ENCODE measurements at regions not wholly inside any gene's neighbourhood (a gene's known extent, or its start where the extent isn't known, plus 50 kb on each side); places are given as distances from the start of the nearest gene placed in this dataset.

GRCh38 chr2:58769111-58769863, 528.2 kb upstream of the FANCL start:
- Histone ChIP-seq H3K27me3 (ENCODE audit: insufficient read depth, low read length) (no peaks in the 10 kb centered on the region), H2AFZ (ENCODE audit: low read length) (no peak overlapping the region), H4K20me1 (ENCODE audit: insufficient read depth, low read length) (no peaks in the 10 kb centered on the region), H3K79me2 (ENCODE audit: insufficient read depth, low read length) (no peaks in the 10 kb centered on the region), H3K4me1 (ENCODE audit: insufficient read depth, low read length) (no peaks in the 10 kb centered on the region), H3K27ac (ENCODE audit: low read depth, low read length) (no peak overlapping the region), H3K9me3 (ENCODE audit: low read depth, low read length) (no peaks in the 10 kb centered on the region), H3K36me3 (ENCODE audit: insufficient read depth, low read length) (no peaks in the 10 kb centered on the region), H3K4me3 (ENCODE audit: insufficient read depth, low read length) (no peak overlapping the region), H3K4me2 (ENCODE audit: insufficient read depth, low read length) (no peak overlapping the region)
- TF ChIP-seq CTCF (IDR thresholded peaks at IDR 0.05; ENCODE audit: extremely low read depth, low read depth, low read length): no peak
- DNase-seq (ENCODE audit: insufficient read length, low spot score, missing footprints): no peak

- Histone ChIP-seq H3K4me2 (ENCODE audit: insufficient read depth, low read length) (no peak overlapping the region), H3K36me3 (ENCODE audit: insufficient read depth, low read length) (no peaks in the 10 kb centered on the region), H3K9me3 (ENCODE audit: low read depth, low read length) (no peaks in the 10 kb centered on the region), H3K4me3 (ENCODE audit: insufficient read depth, low read length) (no peak overlapping the region), H3K79me2 (ENCODE audit: insufficient read depth, low read length) (no peaks in the 10 kb centered on the region), H3K27me3 (ENCODE audit: insufficient read depth, low read length) (no peaks in the 10 kb centered on the region), H3K27ac (ENCODE audit: low read depth, low read length) (no peak overlapping the region), H3K4me1 (ENCODE audit: insufficient read depth, low read length) (no peaks in the 10 kb centered on the region), H4K20me1 (ENCODE audit: insufficient read depth, low read length) (no peaks in the 10 kb centered on the region), H2AFZ (ENCODE audit: low read length) (no peak overlapping the region)
- no peak for TF ChIP-seq CTCF (IDR thresholded peaks at IDR 0.05; ENCODE audit: extremely low read depth, low read depth, low read length)
- no peak for DNase-seq (ENCODE audit: insufficient read length, low spot score, missing footprints)
These were observed 527.6 kb upstream of the FANCL start for GRCh38 chr2:58768715-58769080.

- no peaks in the 10 kb centered on the region for H4K20me1 ChIP-seq (ENCODE audit: insufficient read depth, low read length)
- no peaks in the 10 kb centered on the region for H3K79me2 ChIP-seq (ENCODE audit: insufficient read depth, low read length)
- H2AFZ ChIP-seq (ENCODE audit: low read length): no peak overlapping the region
- no peaks in the 10 kb centered on the region for H3K36me3 ChIP-seq (ENCODE audit: insufficient read depth, low read length)
- no peak for TF ChIP-seq CTCF (IDR thresholded peaks at IDR 0.05; ENCODE audit: extremely low read depth, low read depth, low read length)
- DNase-seq (ENCODE audit: insufficient read length, low spot score, missing footprints): no peak
- H3K27me3 ChIP-seq (ENCODE audit: insufficient read depth, low read length): no peaks in the 10 kb centered on the region
- no peak overlapping the region for H3K27ac ChIP-seq (ENCODE audit: low read depth, low read length)
- H3K4me1 ChIP-seq (ENCODE audit: insufficient read depth, low read length): no peaks in the 10 kb centered on the region
- no peak overlapping the region for H3K4me3 ChIP-seq (ENCODE audit: insufficient read depth, low read length)
- no peak overlapping the region for H3K4me2 ChIP-seq (ENCODE audit: insufficient read depth, low read length)
- H3K9me3 ChIP-seq (ENCODE audit: low read depth, low read length): no peaks in the 10 kb centered on the region
These were observed 526.9 kb upstream of the FANCL start for GRCh38 chr2:58767828-58768714.

Data from osteoblast (primary cell).